ENCODE measurements at regions not wholly inside any gene's neighbourhood (a gene's known extent, or its start where the extent isn't known, plus 50 kb on each side); places are given as distances from the start of the nearest gene placed in this dataset.

DNA sequence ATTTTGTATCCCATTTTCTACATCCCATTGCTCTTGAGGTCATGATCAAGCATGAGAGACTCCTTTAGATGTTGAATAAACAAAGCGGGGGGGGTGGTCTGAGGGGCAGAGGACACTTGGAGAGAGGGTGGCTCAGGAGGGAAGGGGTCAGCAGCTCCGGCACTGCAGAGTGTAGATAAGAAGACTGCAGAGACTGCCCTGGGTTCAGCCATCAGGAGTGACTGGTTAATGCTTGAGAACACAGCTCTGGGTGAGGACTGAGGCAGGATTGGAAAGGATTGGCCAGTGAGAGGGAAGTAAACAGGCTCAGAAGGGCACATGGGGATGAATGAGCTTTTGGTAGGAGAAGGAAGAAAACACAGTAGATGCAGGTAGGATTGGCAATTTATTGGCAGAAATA is 205.3 kb upstream of the CNR1 start:
- intact Hi-C loops (cut with DNase I; ENCODE audit: low total_unique reads) = no loop called here
- H3K36me3 ChIP-seq = no peaks in the 10 kb centered on the region
- no peak for DNase-seq
- TF ChIP-seq, protein P1, sequence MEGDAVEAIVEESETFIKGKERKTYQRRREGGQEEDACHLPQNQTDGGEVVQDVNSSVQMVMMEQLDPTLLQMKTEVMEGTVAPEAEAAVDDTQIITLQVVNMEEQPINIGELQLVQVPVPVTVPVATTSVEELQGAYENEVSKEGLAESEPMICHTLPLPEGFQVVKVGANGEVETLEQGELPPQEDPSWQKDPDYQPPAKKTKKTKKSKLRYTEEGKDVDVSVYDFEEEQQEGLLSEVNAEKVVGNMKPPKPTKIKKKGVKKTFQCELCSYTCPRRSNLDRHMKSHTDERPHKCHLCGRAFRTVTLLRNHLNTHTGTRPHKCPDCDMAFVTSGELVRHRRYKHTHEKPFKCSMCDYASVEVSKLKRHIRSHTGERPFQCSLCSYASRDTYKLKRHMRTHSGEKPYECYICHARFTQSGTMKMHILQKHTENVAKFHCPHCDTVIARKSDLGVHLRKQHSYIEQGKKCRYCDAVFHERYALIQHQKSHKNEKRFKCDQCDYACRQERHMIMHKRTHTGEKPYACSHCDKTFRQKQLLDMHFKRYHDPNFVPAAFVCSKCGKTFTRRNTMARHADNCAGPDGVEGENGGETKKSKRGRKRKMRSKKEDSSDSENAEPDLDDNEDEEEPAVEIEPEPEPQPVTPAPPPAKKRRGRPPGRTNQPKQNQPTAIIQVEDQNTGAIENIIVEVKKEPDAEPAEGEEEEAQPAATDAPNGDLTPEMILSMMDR (IDR thresholded peaks at IDR 0.05) = no peak
- no peak overlapping the region for H3K4me3 ChIP-seq
- H3K27ac ChIP-seq = no peak overlapping the region
- no peaks in the 10 kb centered on the region for H3K27me3 ChIP-seq
- no peaks in the 10 kb centered on the region for H3K9me3 ChIP-seq
- peaks cover 0 to 56% (median 18%) of the 10 kb centered on the region in 4 donors for H3K4me1 ChIP-seq

DNA sequence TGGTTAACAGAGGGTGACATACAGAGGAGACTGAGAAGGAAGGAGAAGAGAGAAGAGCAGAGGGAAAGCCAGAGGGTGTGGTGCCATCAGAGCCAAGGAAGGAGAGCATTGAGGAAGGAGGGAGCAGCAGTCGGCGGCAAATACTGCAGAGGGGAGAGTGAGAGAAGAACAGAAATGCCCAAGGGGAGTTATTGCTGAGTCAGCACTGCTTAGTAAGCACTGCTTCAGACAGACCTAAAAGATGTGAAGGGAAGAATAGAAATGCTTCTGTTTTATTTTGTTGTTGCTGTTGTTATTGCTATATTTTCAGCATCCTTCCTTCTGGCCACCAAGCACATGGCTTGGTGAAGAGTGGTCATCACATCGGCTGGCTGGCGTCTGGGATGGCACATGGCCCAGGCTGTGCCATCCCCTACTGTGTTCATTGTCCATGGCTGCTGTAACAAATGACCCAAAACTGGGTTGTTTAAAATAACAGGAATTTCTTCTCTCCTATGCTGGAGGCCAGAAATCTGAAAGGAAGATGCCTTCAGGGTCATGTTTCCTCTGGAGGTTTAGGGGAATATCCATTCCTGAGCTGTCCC is 204.1 kb upstream of the CNR1 start:
- Histone ChIP-seq H3K27ac (peak overlapping the region; percentile 78 to 89), H3K9me3 (no peaks in the 10 kb centered on the region), H3K27me3 (no peaks in the 10 kb centered on the region), H3K4me1 (peaks cover 0 to 56% (median 21%) of the 10 kb centered on the region in 4 donors), H3K36me3 (no peaks in the 10 kb centered on the region), H3K4me3 (no peak overlapping the region)
- TF ChIP-seq, protein P1 (IDR thresholded peaks at IDR 0.05) = no peak
- intact Hi-C loops (cut with DNase I; ENCODE audit: low total_unique reads) = no loop called here
- DNase-seq = no peak

GRCh38 chr6:88369262-88369661 is 203.1 kb upstream of the CNR1 start:
- intact Hi-C loops (cut with DNase I; ENCODE audit: low total_unique reads) = no loop called here
- TF ChIP-seq, protein P1 (IDR thresholded peaks at IDR 0.05) = no peak
- Histone ChIP-seq H3K9me3 (no peaks in the 10 kb centered on the region), H3K36me3 (no peaks in the 10 kb centered on the region), H3K27ac (peak overlapping the region; percentile 78 to 89), H3K4me3 (no peak overlapping the region), H3K4me1 (peaks cover 0 to 63% (median 28%) of the 10 kb centered on the region in 4 donors), H3K27me3 (no peaks in the 10 kb centered on the region)
- DNase-seq = no peak

GRCh38 chr6:88368071-88368787 is 202.1 kb upstream of the CNR1 start:
- no peaks in the 10 kb centered on the region for H3K36me3 ChIP-seq
- H3K4me3 ChIP-seq = no peak overlapping the region
- H3K9me3 ChIP-seq = no peaks in the 10 kb centered on the region
- DNase-seq = no peak
- peaks cover 0 to 68% (median 31%) of the 10 kb centered on the region in 4 donors for H3K4me1 ChIP-seq
- TF ChIP-seq, protein P1 (IDR thresholded peaks at IDR 0.05) = peak in 1 of 2 experiments; percentile 10
- intact Hi-C loops (cut with DNase I; ENCODE audit: low total_unique reads) = no loop called here
- peak overlapping the region; percentile 87 to 89 for H3K27ac ChIP-seq
- no peaks in the 10 kb centered on the region for H3K27me3 ChIP-seq

DNA sequence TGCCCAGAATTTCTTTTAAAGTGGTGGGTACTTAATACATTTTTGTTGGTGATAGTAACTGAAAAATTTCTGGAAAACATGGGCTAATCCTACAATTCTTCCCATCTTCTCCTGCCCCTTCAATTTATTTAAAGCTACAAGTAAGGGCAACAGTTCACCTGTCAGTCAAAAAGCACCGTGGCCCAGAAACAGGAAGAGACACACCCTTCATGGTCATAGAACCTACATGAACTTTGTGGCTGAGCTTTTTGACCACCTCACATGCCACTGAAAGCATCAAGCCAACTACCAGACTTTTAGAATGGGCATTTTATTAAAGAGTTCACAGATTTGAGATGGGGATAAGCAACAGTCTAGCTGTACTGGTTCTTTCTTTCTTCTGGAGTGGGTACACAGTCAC is 201.1 kb upstream of the CNR1 start:
- Histone ChIP-seq H3K4me3 (no peak overlapping the region), H3K9me3 (no peaks in the 10 kb centered on the region), H3K36me3 (no peaks in the 10 kb centered on the region), H3K27ac (peak overlapping the region; percentile 87 to 89), H3K4me1 (peaks cover 0 to 68% (median 31%) of the 10 kb centered on the region in 4 donors), H3K27me3 (no peaks in the 10 kb centered on the region)
- intact Hi-C loops (cut with DNase I; ENCODE audit: low total_unique reads) = no loop called here
- TF ChIP-seq, protein P1 (IDR thresholded peaks at IDR 0.05) = no peak
- DNase-seq = no peak
